Activated CD4-positive, alpha-beta T cell treated with anti-CD3 and anti-CD28 coated beads for 36 hours (primary cell): ENCODE measurements at regions not wholly inside any gene's neighbourhood (a gene's known extent, or its start where the extent isn't known, plus 50 kb on each side); places are given as distances from the start of the nearest gene placed in this dataset.

Experiments
- ATAC-seq: fragments of 200-7000 bp; cut with Tn5 transposase; one replicate; pipeline ENCODE4 v1.10.0; 2021; ENCODE audit warnings: mild to moderate bottlenecking, moderate library complexity
- CTCF ChIA-PET: fragments of 350-600 bp; sonication (Branson Sonifier 250); formaldehyde crosslinking; loops from one replicate; lab custom pipeline; 2021; ENCODE audit warnings: antibody characterized with exemption; lab: Charles Lee
- POLR2A ChIA-PET: fragments of 350-600 bp; sonication (Branson Sonifier 250); formaldehyde crosslinking; loops from one replicate; lab custom pipeline; 2021; ENCODE audit warnings: antibody characterized with exemption, inconsistent platforms; lab: Charles Lee
- DNase-seq: peaks from one replicate; pipeline ENCODE4 v3.0.0-alpha.2; 2020
- H3K27ac Mint-ChIP-seq: one replicate; pipeline ENCODE4 v1.8.0; 2021; ENCODE audit warnings: mixed read lengths
- H3K27me3 Mint-ChIP-seq: one replicate; pipeline ENCODE4 v1.8.0; 2021; ENCODE audit warnings: mixed read lengths
- H3K36me3 Mint-ChIP-seq: one replicate; pipeline ENCODE4 v1.8.0; 2021; ENCODE audit warnings: low read depth, mixed read lengths
- H3K4me1 Mint-ChIP-seq: one replicate; pipeline ENCODE4 v1.8.0; 2021; ENCODE audit warnings: mixed read lengths
- H3K4me3 Mint-ChIP-seq: one replicate; pipeline ENCODE4 v1.8.0; 2021; ENCODE audit warnings: mild to moderate bottlenecking, moderate library complexity, mixed read lengths
- H3K9me3 Mint-ChIP-seq: one replicate; pipeline ENCODE4 v1.8.0; 2021; ENCODE audit warnings: low read depth, mixed read lengths
- intact Hi-C, 2 experiments: fragments of 100-400 bp; cut with DNase I in 1 of 2; cut with micrococcal nuclease in 1 of 2; formaldehyde crosslinking; loops; one replicate each; pipeline versions ENCODE4 v1.14.2 to v1.15.1; 2022 to 2024; cut with DNase I, micrococcal nuclease

- H3K27ac Mint-ChIP-seq, result no peak overlapping the region
- ATAC-seq (no peak), DNase-seq (no peak)
- intact Hi-C loops, result no loop called here
- H3K4me1 Mint-ChIP-seq, result no peaks in the 10 kb centered on the region
- H3K36me3 Mint-ChIP-seq, result no peaks in the 10 kb centered on the region
- ChIA-PET CTCF (interaction anchor here (1.0 kb wide), 1 partner anchor 18 kb away, joined by 3 read pairs; no protein-coding TSS in a partner anchor), POLR2A (interaction anchor here (0.6 to 0.7 kb wide), 2 partner anchors 103 to 125 kb away, joined by 3 read pairs; no protein-coding TSS in a partner anchor)
- no peak overlapping the region for H3K4me3 Mint-ChIP-seq
- H3K9me3 Mint-ChIP-seq, result no peaks in the 10 kb centered on the region
- peaks cover 13% of the 10 kb centered on the region for H3K27me3 Mint-ChIP-seq
These were observed 125.3 kb upstream of the RUNX3 start for GRCh38 chr1:25055324-25055780.

- DNase-seq, result no peak
- no peak for ATAC-seq
- ChIA-PET POLR2A (interaction anchor here (0.7 kb wide), 1 partner anchor 124 kb away, joined by 3 read pairs; no protein-coding TSS in a partner anchor), CTCF (interaction anchor here (0.5 to 1.0 kb wide), 2 partner anchors 12 to 18 kb away, joined by 3 read pairs; no protein-coding TSS in a partner anchor)
- no peaks in the 10 kb centered on the region for H3K4me1 Mint-ChIP-seq
- intact Hi-C loops, result no loop called here
- H3K27ac Mint-ChIP-seq, result no peak overlapping the region
- no peak overlapping the region for H3K4me3 Mint-ChIP-seq
- H3K27me3 Mint-ChIP-seq, result peaks cover 13% of the 10 kb centered on the region
- H3K9me3 Mint-ChIP-seq, result no peaks in the 10 kb centered on the region
- H3K36me3 Mint-ChIP-seq, result no peaks in the 10 kb centered on the region
These were observed 124.6 kb upstream of the RUNX3 start for GRCh38 chr1:25054526-25055323.

- ChIA-PET CTCF (interaction anchor here (0.7 kb wide), 1 partner anchor 12 kb away, joined by 4 read pairs; no protein-coding TSS in a partner anchor), POLR2A (no interaction called here)
- peaks cover 13% of the 10 kb centered on the region for H3K27me3 Mint-ChIP-seq
- DNase-seq, result no peak
- intact Hi-C loops, result no loop called here
- H3K27ac Mint-ChIP-seq, result no peak overlapping the region
- H3K9me3 Mint-ChIP-seq, result no peaks in the 10 kb centered on the region
- no peak for ATAC-seq
- no peaks in the 10 kb centered on the region for H3K4me1 Mint-ChIP-seq
- H3K4me3 Mint-ChIP-seq, result no peak overlapping the region
- no peaks in the 10 kb centered on the region for H3K36me3 Mint-ChIP-seq
These were observed 123.6 kb upstream of the RUNX3 start for GRCh38 chr1:25053576-25054250.

- DNase-seq (no peak), ATAC-seq (no peak)
- Mint-ChIP-seq H3K27ac (no peak overlapping the region), H3K27me3 (peaks cover 11% of the 10 kb centered on the region), H3K4me1 (no peaks in the 10 kb centered on the region), H3K9me3 (no peaks in the 10 kb centered on the region), H3K4me3 (no peak overlapping the region), H3K36me3 (no peaks in the 10 kb centered on the region)
- POLR2A ChIA-PET, result interaction anchor here (0.6 to 0.7 kb wide), 2 partner anchors 101 to 143 kb away, joined by 3 to 4 read pairs; no protein-coding TSS in a partner anchor
- intact Hi-C loops, result no loop called here
- CTCF ChIA-PET, result interaction anchor here (1.0 kb wide), 1 partner anchor 152 kb away, joined by 3 read pairs; no protein-coding TSS in a partner anchor
These were observed 121.8 kb upstream of the RUNX3 start for GRCh38 chr1:25051906-25052305.

GRCh38 chr1:25051504-25051903, 121.4 kb upstream of the RUNX3 start:
- CTCF ChIA-PET, result no interaction called here
- Mint-ChIP-seq H3K27ac (no peak overlapping the region), H3K9me3 (no peaks in the 10 kb centered on the region), H3K36me3 (no peaks in the 10 kb centered on the region), H3K27me3 (peaks cover 11% of the 10 kb centered on the region), H3K4me1 (no peaks in the 10 kb centered on the region), H3K4me3 (no peak overlapping the region)
- intact Hi-C loops, result no loop called here
- DNase-seq (no peak), ATAC-seq (no peak)
- POLR2A ChIA-PET, result interaction anchor here (0.6 to 0.7 kb wide), 2 partner anchors 100 to 143 kb away, joined by 3 to 4 read pairs; no protein-coding TSS in a partner anchor

GRCh38 chr1:25050165-25050564, 120.1 kb upstream of the RUNX3 start:
- intact Hi-C loops, result no loop called here

GRCh38 chr1:25049190-25049589, 119.1 kb upstream of the RUNX3 start:
- ATAC-seq (no peak), DNase-seq (no peak)
- POLR2A ChIA-PET, result no interaction called here
- no peaks in the 10 kb centered on the region for H3K36me3 Mint-ChIP-seq
- H3K27me3 Mint-ChIP-seq, result peaks cover 6% of the 10 kb centered on the region
- no peak overlapping the region for H3K4me3 Mint-ChIP-seq
- H3K27ac Mint-ChIP-seq, result no peak overlapping the region
- intact Hi-C loops, result loop anchor here in 1 of 2 experiments (5.0 kb wide), 1 partner anchor 38 kb away; no protein-coding TSS in a partner anchor
- H3K4me1 Mint-ChIP-seq, result no peaks in the 10 kb centered on the region
- H3K9me3 Mint-ChIP-seq, result no peaks in the 10 kb centered on the region
- CTCF ChIA-PET, result interaction anchor here (0.6 to 1.6 kb wide), 5 partner anchors 11 to 361 kb away, joined by 3 to 6 read pairs (median 3); no protein-coding TSS in a partner anchor

More at GRCh38 chr1:25050165-25050564, 120.1 kb upstream of the RUNX3 start:
- ATAC-seq (no peak), DNase-seq (no peak)
- Mint-ChIP-seq H3K27ac (no peak overlapping the region), H3K4me1 (no peaks in the 10 kb centered on the region), H3K9me3 (no peaks in the 10 kb centered on the region), H3K4me3 (no peak overlapping the region), H3K36me3 (no peaks in the 10 kb centered on the region), H3K27me3 (peaks cover 6% of the 10 kb centered on the region)
- CTCF ChIA-PET, result interaction anchor here (0.5 to 1.6 kb wide), 4 partner anchors 13 to 201 kb away, joined by 3 to 6 read pairs (median 4); no protein-coding TSS in a partner anchor
- POLR2A ChIA-PET, result interaction anchor here (0.6 kb wide), 1 partner anchor 294 kb away, joined by 3 read pairs; no protein-coding TSS in a partner anchor

GRCh38 chr1:25048728-25049127, 118.7 kb upstream of the RUNX3 start:
- POLR2A ChIA-PET, result no interaction called here

GRCh38 chr1:25047506-25048240, 117.6 kb upstream of the RUNX3 start:
- ATAC-seq (no peak), DNase-seq (no peak)
- intact Hi-C loops, result loop anchor here in 1 of 2 experiments (5.0 kb wide), 1 partner anchor 40 kb away; no protein-coding TSS in a partner anchor
- POLR2A ChIA-PET, result interaction anchor here (0.9 kb wide), 1 partner anchor 117 kb away, joined by 5 read pairs; the partner anchor contains the start of gene RUNX3
- no peaks in the 10 kb centered on the region for H3K4me1 Mint-ChIP-seq
- no peak overlapping the region for H3K4me3 Mint-ChIP-seq
- H3K36me3 Mint-ChIP-seq, result peaks cover 3% of the 10 kb centered on the region
- H3K27me3 Mint-ChIP-seq, result peaks cover 8% of the 10 kb centered on the region
- no peaks in the 10 kb centered on the region for H3K9me3 Mint-ChIP-seq
- CTCF ChIA-PET, result interaction anchor here (0.6 to 0.8 kb wide), 2 partner anchors 9 to 18 kb away, joined by 3 to 4 read pairs; no protein-coding TSS in a partner anchor
- no peak overlapping the region for H3K27ac Mint-ChIP-seq

More at GRCh38 chr1:25048728-25049127, 118.7 kb upstream of the RUNX3 start:
- intact Hi-C loops, result loop anchor here in 1 of 2 experiments (5.0 kb wide), 1 partner anchor 39 kb away; no protein-coding TSS in a partner anchor
- no peak overlapping the region for H3K27ac Mint-ChIP-seq
- ATAC-seq, result no peak
- no peaks in the 10 kb centered on the region for H3K4me1 Mint-ChIP-seq
- no peaks in the 10 kb centered on the region for H3K9me3 Mint-ChIP-seq
- H3K4me3 Mint-ChIP-seq, result no peak overlapping the region
- no peak for DNase-seq
- H3K36me3 Mint-ChIP-seq, result peaks cover 1% of the 10 kb centered on the region
- H3K27me3 Mint-ChIP-seq, result peaks cover 6% of the 10 kb centered on the region
- CTCF ChIA-PET, result interaction anchor here (0.6 to 1.6 kb wide), 6 partner anchors 10 to 361 kb away, joined by 3 to 6 read pairs (median 3); no protein-coding TSS in a partner anchor

GRCh38 chr1:25046194-25046532, 116.1 kb upstream of the RUNX3 start:
- Mint-ChIP-seq H3K27me3 (peaks cover 6% of the 10 kb centered on the region), H3K27ac (no peak overlapping the region), H3K36me3 (peaks cover 3% of the 10 kb centered on the region), H3K9me3 (no peaks in the 10 kb centered on the region), H3K4me1 (no peaks in the 10 kb centered on the region), H3K4me3 (no peak overlapping the region)
- no peak for DNase-seq
- intact Hi-C loops, result loop anchor here in 1 of 2 experiments (5.0 kb wide), 1 partner anchor 41 kb away; no protein-coding TSS in a partner anchor
- ChIA-PET POLR2A (interaction anchor here (0.8 kb wide), 1 partner anchor 36 kb away, joined by 3 read pairs; no protein-coding TSS in a partner anchor), CTCF (interaction anchor here (0.7 to 1.9 kb wide), 3 partner anchors 9 to 198 kb away, joined by 3 to 14 read pairs (median 6); no protein-coding TSS in a partner anchor)
- no peak for ATAC-seq
